Neural crest cell (in vitro differentiated cells): ENCODE measurements at regions not wholly inside any gene's neighbourhood (a gene's known extent, or its start where the extent isn't known, plus 50 kb on each side); places are given as distances from the start of the nearest gene placed in this dataset.
"Not testable (repeated sequence)": the region's sequence is repeated elsewhere in the genome, so short reads cannot be mapped to it uniquely, and the experiment has no call there.

Experiments used
- DNase-seq: peaks from one replicate; pipeline ENCODE4 v3.0.0; 2021; ENCODE audit warnings: low read depth, mixed read lengths, low spot score
- H3K27ac Mint-ChIP-seq: one replicate; pipeline ENCODE4 v1.8.0; 2021; ENCODE audit warnings: mild to moderate bottlenecking, mixed read lengths; ENCODE audit not compliant: unreplicated experiment
- H3K27me3 Mint-ChIP-seq: 2 replicates; pipeline ENCODE4 v1.8.0; 2021; ENCODE audit warnings: low read depth, mild to moderate bottlenecking, mixed read lengths
- H3K36me3 Mint-ChIP-seq: 2 replicates; pipeline ENCODE4 v1.8.0; 2021; ENCODE audit warnings: low read depth, mild to moderate bottlenecking, mixed read lengths
- H3K4me1 Mint-ChIP-seq: 2 replicates; pipeline ENCODE4 v1.8.0; 2021; ENCODE audit warnings: mixed read lengths
- H3K4me3 Mint-ChIP-seq: one replicate; pipeline ENCODE4 v1.8.0; 2021; ENCODE audit warnings: mild to moderate bottlenecking, mixed read lengths
- H3K9me3 Mint-ChIP-seq: 2 replicates; pipeline ENCODE4 v1.8.0; 2021; ENCODE audit warnings: mixed read lengths
- TF ChIP-seq, protein P1 (sequence below): fragments of 200-600 bp; sonication (generic); conservative IDR thresholded peaks from 2 replicates; pipeline ENCODE4 v1.5.0; 2021; ENCODE audit warnings: antibody characterized with exemption, mild to moderate bottlenecking

DNA sequence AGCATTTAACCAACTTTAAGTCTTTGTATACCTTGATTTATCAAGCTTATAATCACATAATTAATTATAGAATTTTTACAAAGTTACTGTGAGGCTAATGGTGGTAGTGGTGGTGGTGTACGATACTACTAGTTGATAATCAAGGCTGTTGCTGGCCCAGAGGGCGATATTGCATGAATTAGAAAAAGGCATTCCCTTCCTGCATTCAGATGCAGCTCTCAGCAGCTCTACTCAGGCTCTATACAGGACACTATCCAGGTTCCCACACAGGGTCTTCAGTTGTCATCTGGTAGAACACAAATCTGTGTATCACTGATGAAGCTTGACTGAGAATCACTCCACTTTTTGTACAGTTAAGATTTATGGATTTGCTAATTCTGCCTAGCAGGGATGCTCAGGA, 562.8 kb upstream of the C9orf72 start:
- peaks cover 4% of the 10 kb centered on the region for H3K4me1 Mint-ChIP-seq
- no peaks in the 10 kb centered on the region for H3K36me3 Mint-ChIP-seq

DNA sequence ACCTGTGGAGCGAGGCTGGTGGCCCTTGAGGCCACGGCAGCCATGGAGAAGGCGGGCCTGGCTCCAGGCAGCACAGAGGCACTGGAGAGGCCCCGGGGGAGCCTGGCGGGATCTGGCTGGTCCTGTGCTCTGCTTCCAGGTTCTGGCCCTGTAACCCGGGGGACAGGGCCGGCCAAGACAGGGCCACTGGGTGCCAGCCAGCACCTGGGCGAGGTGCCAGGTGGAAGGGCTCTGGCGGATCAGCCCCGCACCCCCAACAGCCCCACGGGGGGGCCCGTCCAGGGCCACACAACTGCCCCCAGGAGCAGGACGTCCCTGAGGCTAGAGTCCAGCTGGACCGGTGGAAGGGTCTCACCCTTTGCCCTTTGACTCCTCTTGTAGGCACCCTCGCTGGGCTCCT, 574.1 kb upstream of the C9orf72 start:
- DNase-seq, H3K36me3 Mint-ChIP-seq, H3K4me3 Mint-ChIP-seq, H3K4me1 Mint-ChIP-seq, H3K9me3 Mint-ChIP-seq, H3K27ac Mint-ChIP-seq, H3K27me3 Mint-ChIP-seq: not testable (repeated sequence)

More for the DNA sequence above, 562.8 kb upstream of the C9orf72 start:
- Mint-ChIP-seq H3K9me3 (no peaks in the 10 kb centered on the region), H3K27ac (no peak overlapping the region), H3K4me3 (no peak overlapping the region), H3K27me3 (no peaks in the 10 kb centered on the region)
- TF ChIP-seq, protein P1, sequence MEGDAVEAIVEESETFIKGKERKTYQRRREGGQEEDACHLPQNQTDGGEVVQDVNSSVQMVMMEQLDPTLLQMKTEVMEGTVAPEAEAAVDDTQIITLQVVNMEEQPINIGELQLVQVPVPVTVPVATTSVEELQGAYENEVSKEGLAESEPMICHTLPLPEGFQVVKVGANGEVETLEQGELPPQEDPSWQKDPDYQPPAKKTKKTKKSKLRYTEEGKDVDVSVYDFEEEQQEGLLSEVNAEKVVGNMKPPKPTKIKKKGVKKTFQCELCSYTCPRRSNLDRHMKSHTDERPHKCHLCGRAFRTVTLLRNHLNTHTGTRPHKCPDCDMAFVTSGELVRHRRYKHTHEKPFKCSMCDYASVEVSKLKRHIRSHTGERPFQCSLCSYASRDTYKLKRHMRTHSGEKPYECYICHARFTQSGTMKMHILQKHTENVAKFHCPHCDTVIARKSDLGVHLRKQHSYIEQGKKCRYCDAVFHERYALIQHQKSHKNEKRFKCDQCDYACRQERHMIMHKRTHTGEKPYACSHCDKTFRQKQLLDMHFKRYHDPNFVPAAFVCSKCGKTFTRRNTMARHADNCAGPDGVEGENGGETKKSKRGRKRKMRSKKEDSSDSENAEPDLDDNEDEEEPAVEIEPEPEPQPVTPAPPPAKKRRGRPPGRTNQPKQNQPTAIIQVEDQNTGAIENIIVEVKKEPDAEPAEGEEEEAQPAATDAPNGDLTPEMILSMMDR = no peak
- DNase-seq = no peak

DNA sequence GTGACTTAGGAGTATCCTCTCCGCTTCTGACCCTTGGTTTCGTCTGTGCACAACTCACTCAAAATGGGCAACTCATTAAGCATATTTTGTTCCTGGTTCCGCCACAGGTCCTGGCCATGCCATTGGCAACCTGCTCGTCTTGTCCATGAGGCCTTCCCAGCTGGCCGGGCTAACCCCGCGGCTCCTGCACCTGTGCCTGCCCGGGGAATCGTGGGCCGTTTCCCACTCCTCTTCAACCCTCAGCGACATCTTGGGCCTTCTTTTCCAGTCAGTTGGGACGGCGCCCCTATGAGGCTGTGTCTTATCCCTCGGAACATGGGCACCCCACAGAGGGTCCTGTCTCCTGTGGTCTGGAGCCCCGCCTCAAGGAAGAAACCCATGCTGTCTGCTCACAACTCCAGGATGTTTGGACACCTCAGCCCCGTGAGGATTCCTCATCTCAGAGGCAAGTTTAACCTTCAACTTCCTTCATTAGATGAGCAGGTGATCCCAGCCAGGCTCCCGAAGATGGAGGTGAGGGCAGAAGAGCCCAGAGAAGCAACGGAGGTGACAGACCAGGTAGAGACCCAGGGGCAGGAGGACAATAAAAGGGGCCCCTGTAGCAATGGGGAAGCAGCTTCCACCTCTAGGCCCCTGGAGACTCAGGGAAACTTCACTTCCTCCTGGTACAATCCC, 574.8 kb upstream of the C9orf72 start:
- H3K4me3 Mint-ChIP-seq, H3K27ac Mint-ChIP-seq, H3K9me3 Mint-ChIP-seq, H3K4me1 Mint-ChIP-seq, DNase-seq, H3K36me3 Mint-ChIP-seq, H3K27me3 Mint-ChIP-seq: not testable (repeated sequence)

DNA sequence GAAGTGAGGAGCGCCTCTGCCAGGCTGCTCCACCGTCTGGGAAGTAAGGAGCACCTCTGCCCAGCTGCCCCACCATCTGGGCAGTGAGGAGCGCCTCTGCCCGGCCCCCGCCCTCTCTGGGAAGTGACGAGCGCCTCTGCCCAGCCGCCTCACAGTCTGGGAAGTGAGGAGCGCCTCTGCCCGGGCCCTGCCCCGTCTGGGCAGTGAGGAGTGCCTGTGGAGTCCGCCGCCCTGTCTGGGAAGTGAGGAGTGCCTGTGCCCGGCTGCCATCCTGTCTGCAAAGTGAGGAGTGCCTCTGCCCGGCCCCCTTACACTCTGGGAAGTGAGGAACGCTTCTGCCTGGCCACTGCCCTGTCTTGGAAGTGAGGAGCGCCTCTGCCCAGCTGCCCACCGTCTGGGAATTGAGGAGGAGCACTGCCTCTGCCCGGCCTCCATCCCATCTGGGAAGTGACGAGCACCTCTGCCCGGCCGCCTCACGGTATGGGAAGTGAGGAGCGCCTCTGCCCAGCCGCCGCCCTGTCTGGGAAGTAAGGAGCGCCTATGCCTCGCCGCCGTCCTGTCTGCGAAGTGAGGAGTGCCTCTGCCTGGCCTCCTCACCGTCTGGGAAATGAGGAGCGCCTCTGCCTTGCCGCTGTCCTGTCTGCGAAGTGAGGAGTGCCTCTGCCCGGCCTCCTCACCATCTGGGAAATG, 576.2 kb upstream of the C9orf72 start:
- not testable (repeated sequence) for H3K27me3 Mint-ChIP-seq, DNase-seq, H3K36me3 Mint-ChIP-seq, H3K4me1 Mint-ChIP-seq, H3K9me3 Mint-ChIP-seq, H3K4me3 Mint-ChIP-seq, H3K27ac Mint-ChIP-seq

DNA sequence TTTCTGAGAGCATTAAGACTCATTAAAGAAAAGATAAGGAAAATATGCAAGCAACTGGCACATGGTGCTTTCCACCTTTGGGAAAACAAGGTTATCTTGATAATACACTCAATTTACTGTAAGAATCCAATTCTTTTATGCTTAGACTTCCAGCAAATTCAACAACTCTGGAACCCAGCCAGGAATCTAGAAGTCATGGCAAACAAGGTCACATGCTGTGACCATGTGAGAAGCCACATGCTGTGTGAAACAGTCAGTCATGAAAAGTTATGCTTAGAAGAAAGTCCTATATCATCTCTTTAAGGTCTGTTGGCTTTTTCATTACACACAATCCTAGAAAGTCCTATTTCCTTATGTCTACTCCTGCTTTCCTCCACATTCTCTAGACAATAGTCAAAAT, 581.8 kb upstream of the C9orf72 start:
- Mint-ChIP-seq H3K27me3 (no peaks in the 10 kb centered on the region), H3K27ac (no peak overlapping the region), H3K4me3 (no peak overlapping the region), H3K9me3 (peaks cover 9% of the 10 kb centered on the region), H3K36me3 (peaks cover 11% of the 10 kb centered on the region), H3K4me1 (no peaks in the 10 kb centered on the region)
- DNase-seq = no peak
- TF ChIP-seq, protein P1 = no peak

DNA sequence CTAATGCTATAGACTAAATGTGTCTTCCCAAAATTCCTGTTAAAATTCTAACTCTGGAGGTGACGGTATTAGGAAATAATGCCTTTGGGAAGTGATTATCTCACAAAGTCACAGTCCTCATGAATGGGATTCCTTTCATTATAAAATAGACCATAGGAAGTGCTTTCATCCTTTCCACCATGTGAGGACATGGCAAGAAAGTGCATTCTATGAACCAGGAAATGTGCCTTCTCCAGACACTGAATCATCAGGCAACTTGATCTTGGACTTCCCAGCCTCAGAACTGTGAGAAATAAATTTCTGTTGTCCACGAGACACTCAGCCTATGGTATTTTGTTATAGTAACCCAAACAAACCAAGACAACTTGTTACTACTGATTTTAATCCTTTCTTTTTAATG, 582.4 kb upstream of the C9orf72 start:
- Mint-ChIP-seq H3K4me3 (no peak overlapping the region), H3K9me3 (peaks cover 9% of the 10 kb centered on the region), H3K4me1 (no peaks in the 10 kb centered on the region), H3K27ac (no peak overlapping the region), H3K27me3 (no peaks in the 10 kb centered on the region), H3K36me3 (peaks cover 9% of the 10 kb centered on the region)
- TF ChIP-seq, protein P1 = no peak
- DNase-seq = no peak

DNA sequence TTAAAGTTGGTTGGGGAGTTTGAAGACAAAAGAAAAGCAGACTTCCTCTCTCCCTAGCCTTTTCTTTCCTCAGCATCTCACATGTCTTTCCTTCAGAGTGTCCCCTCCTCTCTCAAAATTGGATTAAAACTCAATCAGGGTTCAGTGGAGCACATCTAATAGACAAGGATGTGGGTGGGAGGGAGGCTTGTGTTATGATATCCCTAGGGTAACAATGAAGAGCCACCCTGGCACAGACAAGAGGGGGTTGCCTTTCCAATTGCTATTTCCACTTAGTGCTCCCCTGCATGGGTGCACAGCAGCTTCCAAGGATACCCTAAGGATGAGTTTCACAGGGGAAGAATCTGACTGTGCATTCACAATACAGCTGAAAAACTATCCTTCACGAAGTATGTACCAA, 585.2 kb upstream of the C9orf72 start:
- no peak overlapping the region for H3K27ac Mint-ChIP-seq
- no peaks in the 10 kb centered on the region for H3K4me1 Mint-ChIP-seq
- TF ChIP-seq, protein P1 = no peak
- no peak for DNase-seq
- no peak overlapping the region for H3K4me3 Mint-ChIP-seq
- peaks cover 9% of the 10 kb centered on the region for H3K36me3 Mint-ChIP-seq
- peaks cover 9% of the 10 kb centered on the region for H3K9me3 Mint-ChIP-seq
- H3K27me3 Mint-ChIP-seq = no peaks in the 10 kb centered on the region
